MM.1S (cell line): ENCODE measurements at regions not wholly inside any gene's neighbourhood (a gene's known extent, or its start where the extent isn't known, plus 50 kb on each side); places are given as distances from the start of the nearest gene placed in this dataset.
A peak's percentile ranks its signal among the peaks of the same experiment; 100 is the strongest.

Source experiments
- CTCF ChIP-seq: fragments of 300-600 bp; sonication (generic); IDR thresholded peaks from 2 replicates; pipeline ENCODE4 v1.5.1; 2016; ENCODE audit warnings: antibody characterized with exemption, low read length, mixed read lengths
- EZH2 ChIP-seq: fragments of 300-600 bp; sonication (generic); optimal IDR thresholded peaks from 2 replicates; pipeline ENCODE3; 2017; ENCODE audit warnings: low read depth, mild to moderate bottlenecking, antibody characterized with exemption, low read length, mixed read lengths
- EZH2phosphoT487 ChIP-seq: fragments of 300-600 bp; sonication (generic); IDR thresholded peaks from 2 replicates; pipeline ENCODE4 v1.6.1; 2018; ENCODE audit warnings: antibody characterized with exemption, low read length

GRCh38 chr21:31410499-31411131 lies 66.6 kb upstream of the TIAM1 start:
- TF ChIP-seq CTCF (peak; percentile 11; the same call in 1 of the 2 replicates), EZH2phosphoT487 (no peak), EZH2 (no peak)
